Activated T-helper 2 cell treated with anti-CD3 and anti-CD28 coated beads, Interferon-gamma antibody, Interleukin-2, Interleukin-4, amounts not matched to agents 10 μg/mL and 5 μg/mL and 100 μg/mL, durations not matched to agents 14 hours and 24 hours and 36 hours (primary cell): ENCODE measurements at regions not wholly inside any gene's neighbourhood (a gene's known extent, or its start where the extent isn't known, plus 50 kb on each side); places are given as distances from the start of the nearest gene placed in this dataset.

Experiments used
- DNase-seq: peaks from one replicate; pipeline ENCODE4 v3.0.0; 2021; ENCODE audit warnings: low spot score
- H3K27ac Mint-ChIP-seq: one replicate; pipeline ENCODE4 v1.8.0; 2021; ENCODE audit warnings: mixed read lengths
- H3K27me3 Mint-ChIP-seq: one replicate; pipeline ENCODE4 v1.8.0; 2021; ENCODE audit warnings: low read depth, mixed read lengths
- H3K36me3 Mint-ChIP-seq: one replicate; pipeline ENCODE4 v1.8.0; 2021; ENCODE audit warnings: low read depth, mixed read lengths
- H3K4me1 Mint-ChIP-seq: one replicate; pipeline ENCODE4 v1.8.0; 2021; ENCODE audit warnings: low read depth, mixed read lengths
- H3K4me3 Mint-ChIP-seq: one replicate; pipeline ENCODE4 v1.8.0; 2021; ENCODE audit warnings: low read depth, mild to moderate bottlenecking, moderate library complexity, mixed read lengths
- H3K9me3 Mint-ChIP-seq: one replicate; pipeline ENCODE4 v1.8.0; 2021; ENCODE audit warnings: mixed read lengths
- intact Hi-C: fragments of 100-400 bp; cut with micrococcal nuclease; formaldehyde crosslinking; loops from one replicate; pipeline ENCODE4 v1.15.1; 2023

- Mint-ChIP-seq H3K27ac (no peak overlapping the region), H3K9me3 (peaks cover 5% of the 10 kb centered on the region), H3K27me3 (no peaks in the 10 kb centered on the region), H3K36me3 (no peaks in the 10 kb centered on the region), H3K4me1 (no peaks in the 10 kb centered on the region), H3K4me3 (no peak overlapping the region)
- intact Hi-C loops: no loop called here
- DNase-seq: no peak
Measured at GRCh38 chr5:104628911-104629310, 1066.3 kb upstream of the NUDT12 start.

GRCh38 chr5:104626122-104626521, 1063.5 kb upstream of the NUDT12 start:
- no peak for DNase-seq
- Mint-ChIP-seq H3K9me3 (peaks cover 9% of the 10 kb centered on the region), H3K36me3 (no peaks in the 10 kb centered on the region), H3K27ac (no peak overlapping the region), H3K4me3 (no peak overlapping the region), H3K27me3 (no peaks in the 10 kb centered on the region), H3K4me1 (no peaks in the 10 kb centered on the region)
- intact Hi-C loops: no loop called here

GRCh38 chr5:104612005-104612404, 1049.4 kb upstream of the NUDT12 start:
- no peaks in the 10 kb centered on the region for H3K4me1 Mint-ChIP-seq
- intact Hi-C loops: no loop called here
- H3K27ac Mint-ChIP-seq: no peak overlapping the region
- no peaks in the 10 kb centered on the region for H3K36me3 Mint-ChIP-seq
- DNase-seq: no peak
- H3K27me3 Mint-ChIP-seq: no peaks in the 10 kb centered on the region
- no peaks in the 10 kb centered on the region for H3K9me3 Mint-ChIP-seq
- H3K4me3 Mint-ChIP-seq: no peak overlapping the region

DNA sequence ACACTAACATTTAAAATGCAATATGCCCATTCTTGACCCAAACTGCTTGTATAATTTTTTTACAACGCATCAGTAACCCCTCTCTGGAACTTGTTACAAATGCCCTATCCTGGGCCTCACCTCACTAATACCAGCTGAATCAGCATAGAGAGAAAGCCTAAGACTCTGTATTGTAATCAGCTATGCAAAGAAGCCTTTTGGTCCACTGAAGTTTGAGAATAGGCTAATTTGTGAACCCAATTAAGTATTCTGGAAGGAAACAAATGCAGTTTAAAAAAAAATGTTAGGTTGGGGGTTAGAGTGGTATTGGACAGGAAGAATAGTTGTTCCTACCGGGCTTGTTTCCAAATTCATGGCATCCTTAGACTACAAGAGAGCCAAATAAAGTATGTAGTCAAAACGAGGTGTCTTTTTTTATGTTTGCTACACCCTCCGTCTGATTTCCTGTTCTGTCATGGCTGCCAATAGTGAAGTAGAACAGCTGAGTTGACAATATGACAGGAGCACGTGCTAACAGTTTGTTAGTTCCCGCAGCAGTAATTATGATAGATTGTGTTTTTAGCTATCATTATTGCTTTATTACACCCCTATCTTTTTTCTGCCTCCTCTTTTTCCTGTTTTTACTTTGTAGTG, 1048.7 kb upstream of the NUDT12 start:
- no peaks in the 10 kb centered on the region for H3K36me3 Mint-ChIP-seq
- H3K27ac Mint-ChIP-seq: no peak overlapping the region
- H3K9me3 Mint-ChIP-seq: no peaks in the 10 kb centered on the region
- H3K4me1 Mint-ChIP-seq: no peaks in the 10 kb centered on the region
- H3K4me3 Mint-ChIP-seq: no peak overlapping the region
- intact Hi-C loops: no loop called here
- DNase-seq: no peak
- H3K27me3 Mint-ChIP-seq: no peaks in the 10 kb centered on the region

DNA sequence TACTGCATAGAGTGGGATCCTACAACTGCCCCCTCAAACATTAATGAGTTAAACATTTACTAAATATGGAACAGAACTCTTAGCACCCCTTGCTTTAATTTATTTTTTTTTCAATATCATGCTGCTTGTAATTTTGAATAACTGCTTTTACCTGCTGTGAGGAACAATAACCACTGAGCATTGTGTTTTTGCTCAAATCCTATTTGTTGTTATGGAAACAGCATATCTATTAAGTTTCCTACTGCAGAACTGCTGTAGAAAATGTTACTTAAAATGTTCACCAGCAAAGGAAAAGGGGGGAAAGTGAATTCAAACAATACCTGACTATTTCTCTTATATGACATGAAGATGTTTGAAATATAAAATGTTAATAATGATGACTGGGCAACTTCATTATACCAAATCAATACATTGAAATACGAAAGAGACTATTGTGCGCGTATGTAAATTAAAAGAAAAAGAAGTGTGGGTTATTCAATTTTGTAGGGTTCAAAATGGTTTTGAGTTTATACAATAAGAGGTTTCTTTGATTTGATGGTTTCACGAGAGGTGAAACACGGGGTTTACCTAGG, 1043.8 kb upstream of the NUDT12 start:
- intact Hi-C loops: no loop called here
- DNase-seq: no peak
- H3K27ac Mint-ChIP-seq: no peak overlapping the region
- no peaks in the 10 kb centered on the region for H3K27me3 Mint-ChIP-seq
- no peak overlapping the region for H3K4me3 Mint-ChIP-seq
- no peaks in the 10 kb centered on the region for H3K4me1 Mint-ChIP-seq
- H3K36me3 Mint-ChIP-seq: no peaks in the 10 kb centered on the region
- H3K9me3 Mint-ChIP-seq: peaks cover 19% of the 10 kb centered on the region

DNA sequence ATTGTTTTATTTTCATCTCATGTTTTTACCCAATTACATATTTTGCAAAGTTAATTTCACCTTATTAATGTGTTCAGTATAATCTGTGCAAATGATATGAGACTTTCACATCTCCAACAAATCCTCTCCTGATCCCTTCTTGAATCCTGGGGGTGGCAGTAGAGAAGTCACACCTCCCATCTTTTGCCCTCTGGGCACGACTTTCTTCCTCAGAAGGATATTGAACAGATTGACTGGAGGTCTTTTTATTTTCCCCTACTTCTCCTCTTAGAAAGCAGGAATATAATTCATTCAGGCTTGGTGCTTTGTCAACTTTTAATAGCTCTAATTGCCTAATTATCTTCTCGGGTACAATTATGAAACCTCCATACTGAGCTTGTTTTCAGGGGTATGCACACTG, 1037.1 kb upstream of the NUDT12 start:
- DNase-seq: no peak
- H3K9me3 Mint-ChIP-seq: peaks cover 19% of the 10 kb centered on the region
- H3K36me3 Mint-ChIP-seq: no peaks in the 10 kb centered on the region
- no peaks in the 10 kb centered on the region for H3K4me1 Mint-ChIP-seq
- no peak overlapping the region for H3K27ac Mint-ChIP-seq
- H3K4me3 Mint-ChIP-seq: no peak overlapping the region
- intact Hi-C loops: no loop called here
- no peaks in the 10 kb centered on the region for H3K27me3 Mint-ChIP-seq

DNA sequence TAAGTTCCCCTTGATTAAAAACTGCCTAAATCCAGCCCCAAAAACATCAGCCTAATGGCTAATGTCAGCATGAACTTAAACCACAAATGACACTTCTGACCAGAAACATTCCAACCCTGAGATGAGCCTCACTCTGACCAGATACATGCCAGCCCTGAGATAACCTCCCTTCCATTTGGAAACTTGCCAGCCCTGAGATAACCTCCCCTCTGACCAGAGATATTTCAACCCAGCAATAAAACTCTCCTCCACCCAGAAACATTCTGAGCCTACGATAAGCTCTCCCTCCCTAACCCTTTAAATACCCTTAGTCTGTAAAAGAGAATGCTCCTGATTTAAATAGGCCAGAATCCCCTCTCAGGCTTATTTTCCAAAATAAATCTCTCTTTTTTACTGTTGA, 1035.7 kb upstream of the NUDT12 start:
- no peaks in the 10 kb centered on the region for H3K4me1 Mint-ChIP-seq
- H3K36me3 Mint-ChIP-seq: no peaks in the 10 kb centered on the region
- no peak for DNase-seq
- intact Hi-C loops: no loop called here
- H3K27me3 Mint-ChIP-seq: no peaks in the 10 kb centered on the region
- H3K27ac Mint-ChIP-seq: no peak overlapping the region
- peaks cover 11% of the 10 kb centered on the region for H3K9me3 Mint-ChIP-seq
- no peak overlapping the region for H3K4me3 Mint-ChIP-seq

- Mint-ChIP-seq H3K9me3 (peaks cover 12% of the 10 kb centered on the region), H3K27ac (no peak overlapping the region), H3K4me1 (no peaks in the 10 kb centered on the region), H3K4me3 (no peak overlapping the region), H3K36me3 (no peaks in the 10 kb centered on the region), H3K27me3 (no peaks in the 10 kb centered on the region)
- DNase-seq: no peak
- intact Hi-C loops: no loop called here
Measured at GRCh38 chr5:104594850-104595249, 1032.3 kb upstream of the NUDT12 start.

GRCh38 chr5:104576677-104577076, 1014.1 kb upstream of the NUDT12 start:
- H3K4me1 Mint-ChIP-seq: no peaks in the 10 kb centered on the region
- DNase-seq: no peak
- intact Hi-C loops: no loop called here
- H3K36me3 Mint-ChIP-seq: no peaks in the 10 kb centered on the region
- H3K9me3 Mint-ChIP-seq: peaks cover 18% of the 10 kb centered on the region
- no peaks in the 10 kb centered on the region for H3K27me3 Mint-ChIP-seq
- H3K27ac Mint-ChIP-seq: no peak overlapping the region
- H3K4me3 Mint-ChIP-seq: no peak overlapping the region

DNA sequence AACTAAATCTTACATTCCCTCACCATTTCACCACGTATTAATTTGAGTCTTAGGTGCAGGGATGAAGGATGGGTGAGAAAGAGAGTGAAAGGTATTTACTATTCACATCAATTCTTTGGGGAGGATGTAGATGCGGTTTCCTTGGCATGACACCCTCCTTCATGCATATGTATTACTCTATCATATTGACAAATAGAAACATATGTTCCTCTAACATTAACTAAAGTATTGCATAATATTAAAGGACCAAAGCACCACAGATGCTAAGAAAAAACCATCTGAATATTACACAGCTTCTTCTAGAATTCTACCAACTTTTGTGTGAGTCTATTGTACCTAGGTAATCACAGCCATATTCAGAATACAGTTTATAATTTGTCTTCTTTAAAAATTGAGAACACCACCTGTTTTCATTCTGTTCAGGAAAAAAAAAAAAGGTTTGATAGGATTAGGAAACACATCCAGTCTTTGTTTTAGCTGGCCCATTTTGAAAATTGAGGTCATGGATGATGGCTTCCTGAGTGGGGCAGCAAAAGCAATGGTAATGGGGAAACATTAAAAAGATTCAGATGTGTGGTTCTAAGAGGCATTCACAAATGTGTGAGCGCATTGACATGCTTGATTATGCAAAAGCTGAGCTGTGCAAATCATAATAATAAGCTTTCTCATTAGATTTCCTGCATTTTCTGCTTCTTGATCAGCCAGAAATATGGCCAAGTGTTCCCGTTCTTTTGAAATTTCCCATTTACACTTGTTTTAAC, 1011.5 kb upstream of the NUDT12 start:
- Mint-ChIP-seq H3K36me3 (no peaks in the 10 kb centered on the region), H3K4me1 (no peaks in the 10 kb centered on the region), H3K9me3 (peaks cover 17% of the 10 kb centered on the region), H3K4me3 (no peak overlapping the region), H3K27me3 (no peaks in the 10 kb centered on the region), H3K27ac (no peak overlapping the region)
- intact Hi-C loops: no loop called here
- no peak for DNase-seq

DNA sequence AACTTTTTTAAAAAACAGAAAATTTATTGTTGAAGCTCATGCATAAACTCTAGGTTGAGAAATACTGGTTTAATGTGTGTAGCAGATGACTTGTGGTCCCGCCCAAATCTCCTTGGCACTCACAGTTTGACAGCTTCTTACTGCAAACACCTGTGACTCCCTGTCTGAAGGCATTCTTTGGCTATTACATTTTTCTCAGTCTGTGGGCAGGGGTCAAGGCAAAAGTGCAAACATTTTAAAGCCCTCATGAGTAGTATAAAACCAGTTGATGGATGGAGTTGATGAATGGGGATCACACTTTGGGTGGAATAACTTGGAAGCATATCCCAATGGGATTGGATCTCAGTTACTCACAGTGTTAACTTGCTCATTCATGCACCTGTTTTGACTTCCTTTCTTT, 1007.0 kb upstream of the NUDT12 start:
- Mint-ChIP-seq H3K9me3 (peaks cover 22% of the 10 kb centered on the region), H3K4me3 (no peak overlapping the region), H3K27ac (no peak overlapping the region), H3K36me3 (no peaks in the 10 kb centered on the region), H3K4me1 (no peaks in the 10 kb centered on the region), H3K27me3 (no peaks in the 10 kb centered on the region)
- intact Hi-C loops: no loop called here
- DNase-seq: no peak

GRCh38 chr5:104564530-104564929, 1001.9 kb upstream of the NUDT12 start:
- DNase-seq: no peak
- Mint-ChIP-seq H3K27me3 (no peaks in the 10 kb centered on the region), H3K27ac (no peak overlapping the region), H3K9me3 (peaks cover 40% of the 10 kb centered on the region), H3K4me1 (no peaks in the 10 kb centered on the region), H3K4me3 (no peak overlapping the region), H3K36me3 (no peaks in the 10 kb centered on the region)
- intact Hi-C loops: no loop called here

- Mint-ChIP-seq H3K27me3 (no peaks in the 10 kb centered on the region), H3K9me3 (peaks cover 35% of the 10 kb centered on the region), H3K27ac (no peak overlapping the region), H3K36me3 (no peaks in the 10 kb centered on the region), H3K4me1 (no peaks in the 10 kb centered on the region), H3K4me3 (no peak overlapping the region)
- intact Hi-C loops: no loop called here
- no peak for DNase-seq
Measured at GRCh38 chr5:104556957-104557356, 994.4 kb upstream of the NUDT12 start.
